ENCODE measurements at regions not wholly inside any gene's neighbourhood (a gene's known extent, or its start where the extent isn't known, plus 50 kb on each side); places are given as distances from the start of the nearest gene placed in this dataset.
A peak's percentile ranks its signal among the peaks of the same experiment; 100 is the strongest.

- DNase-seq (ENCODE audit: low spot score), result no peak
These were observed 353.5 kb downstream of the MYCN start for GRCh38 chr2:16293871-16294270.

GRCh38 chr2:16293398-16293797, 353.0 kb downstream of the MYCN start:
- no peak for DNase-seq (ENCODE audit: low spot score)

GRCh38 chr2:16291731-16292550, 351.6 kb downstream of the MYCN start:
- DNase-seq (ENCODE audit: low spot score), result no peak

- no peak for DNase-seq (ENCODE audit: low spot score)
These were observed 350.9 kb downstream of the MYCN start for GRCh38 chr2:16291226-16291625.

- DNase-seq (ENCODE audit: low spot score), result no peak
These were observed 350.1 kb downstream of the MYCN start for GRCh38 chr2:16290311-16291020.

GRCh38 chr2:16288371-16289112, 348.2 kb downstream of the MYCN start:
- no peak for DNase-seq (ENCODE audit: low spot score)

GRCh38 chr2:16287831-16288230, 347.5 kb downstream of the MYCN start:
- DNase-seq (ENCODE audit: low spot score), result no peak

- no peak for DNase-seq (ENCODE audit: low spot score)
These were observed 346.9 kb downstream of the MYCN start for GRCh38 chr2:16287281-16287680.

GRCh38 chr2:16285813-16286510, 345.6 kb downstream of the MYCN start:
- no peak for DNase-seq (ENCODE audit: low spot score)

- no peak for DNase-seq (ENCODE audit: low spot score)
These were observed 344.7 kb downstream of the MYCN start for GRCh38 chr2:16284941-16285625.

- no peak for DNase-seq (ENCODE audit: low spot score)
These were observed 342.9 kb downstream of the MYCN start for GRCh38 chr2:16283071-16283850.

GRCh38 chr2:16282511-16282910, 342.2 kb downstream of the MYCN start:
- no peak for DNase-seq (ENCODE audit: low spot score)

GRCh38 chr2:16281451-16282335, 341.3 kb downstream of the MYCN start:
- DNase-seq (ENCODE audit: low spot score), result peak; percentile 61

- no peak for DNase-seq (ENCODE audit: low spot score)
These were observed 339.7 kb downstream of the MYCN start for GRCh38 chr2:16280081-16280480.

GRCh38 chr2:16279641-16280040, 339.3 kb downstream of the MYCN start:
- DNase-seq (ENCODE audit: low spot score), result no peak

- DNase-seq (ENCODE audit: low spot score), result no peak
These were observed 338.8 kb downstream of the MYCN start for GRCh38 chr2:16279201-16279570.

- no peak for DNase-seq (ENCODE audit: low spot score)
These were observed 338.3 kb downstream of the MYCN start for GRCh38 chr2:16278421-16279200.

GRCh38 chr2:16277117-16277516, 336.8 kb downstream of the MYCN start:
- DNase-seq (ENCODE audit: low spot score), result no peak

- no peak for DNase-seq (ENCODE audit: low spot score)
These were observed 335.3 kb downstream of the MYCN start for GRCh38 chr2:16275661-16276060.
